Left ventricle myocardium superior (tissue), 1 donor: ENCODE measurements at regions not wholly inside any gene's neighbourhood (a gene's known extent, or its start where the extent isn't known, plus 50 kb on each side); places are given as distances from the start of the nearest gene placed in this dataset.

ENCODE experiments used
- ATAC-seq: fragments of 200-7000 bp; cut with Tn5 transposase; one replicate; pipeline ENCODE4 v1.9.1; 2020; ENCODE audit warnings: mild to moderate bottlenecking, moderate library complexity
- DNase-seq: peaks from one replicate; pipeline ENCODE4 v3.0.0-alpha.2; 2020
- intact Hi-C: fragments of 100-400 bp; cut with micrococcal nuclease; formaldehyde crosslinking; loops from one replicate; pipeline ENCODE4 v1.11.0; 2022
- donor health status: DM: no; HTN: yes; CAD: no; lungs with severe emphysema.

DNA sequence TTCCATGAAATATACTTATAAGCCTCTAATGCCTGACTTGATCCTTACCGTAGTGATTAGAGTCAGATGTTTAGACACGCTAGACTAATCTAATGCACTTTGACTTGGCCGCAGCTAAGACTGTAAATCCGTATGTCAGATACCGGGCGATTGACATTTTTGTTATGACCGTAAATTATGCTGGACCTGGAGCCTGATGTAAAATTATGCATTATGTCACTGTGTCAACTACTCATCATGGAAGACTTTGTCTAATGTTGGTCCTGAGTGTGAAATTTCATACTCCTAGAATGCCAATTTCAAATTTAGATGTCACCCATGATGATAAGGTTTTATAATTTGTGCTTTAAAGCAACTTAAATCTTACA is 123.6 kb upstream of the LIMCH1 start:
- intact Hi-C loops, result loop anchor here (10.0 kb wide), 1 partner anchor 50 kb away; no protein-coding TSS in a partner anchor
- ATAC-seq (no peak), DNase-seq (no peak)

DNA sequence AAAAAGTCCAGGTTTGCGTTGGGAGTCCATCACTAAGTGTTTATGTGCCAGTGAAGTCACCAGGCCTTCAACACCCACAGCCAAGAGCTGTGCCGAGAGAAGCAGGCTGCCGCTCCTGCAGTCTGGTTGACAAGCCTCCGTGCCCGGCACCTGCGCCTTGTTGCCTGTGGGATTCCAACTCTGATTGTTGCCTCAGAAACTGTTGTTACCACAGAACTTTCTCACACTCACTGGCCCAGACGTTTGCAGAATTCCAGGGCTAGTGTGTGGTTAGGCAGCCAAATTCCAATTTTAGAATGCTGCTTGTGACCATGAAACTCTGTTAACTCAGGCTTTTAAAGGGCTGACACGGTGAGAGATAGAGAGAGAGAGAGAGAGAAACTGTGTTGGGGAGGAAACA is 119.5 kb upstream of the LIMCH1 start:
- DNase-seq (peak; percentile 89), ATAC-seq (peak; percentile 96)
- intact Hi-C loops, result loop anchor here (10.0 kb wide), 1 partner anchor 54 kb away; no protein-coding TSS in a partner anchor

DNA sequence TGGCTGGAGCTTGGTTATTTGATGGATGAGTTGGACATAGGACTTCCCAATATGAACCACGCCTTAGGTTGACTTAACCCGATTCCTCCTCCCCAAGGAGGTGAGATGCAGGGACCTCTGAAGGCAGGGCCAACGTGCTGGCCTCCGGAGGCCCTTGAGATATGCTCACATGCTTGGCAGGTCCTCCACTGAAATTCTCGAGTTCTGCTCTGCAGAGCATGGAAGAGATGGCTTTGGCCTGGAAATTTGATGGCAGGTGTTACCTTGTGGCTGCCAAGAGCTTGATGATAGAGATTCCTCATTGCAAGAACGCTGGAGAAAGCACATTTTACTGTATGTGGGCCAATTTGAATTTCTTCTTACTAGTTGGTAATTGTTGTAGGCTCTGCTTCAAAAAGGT is 117.4 kb upstream of the LIMCH1 start:
- ATAC-seq (no peak), DNase-seq (no peak)
- intact Hi-C loops, result no loop called here

DNA sequence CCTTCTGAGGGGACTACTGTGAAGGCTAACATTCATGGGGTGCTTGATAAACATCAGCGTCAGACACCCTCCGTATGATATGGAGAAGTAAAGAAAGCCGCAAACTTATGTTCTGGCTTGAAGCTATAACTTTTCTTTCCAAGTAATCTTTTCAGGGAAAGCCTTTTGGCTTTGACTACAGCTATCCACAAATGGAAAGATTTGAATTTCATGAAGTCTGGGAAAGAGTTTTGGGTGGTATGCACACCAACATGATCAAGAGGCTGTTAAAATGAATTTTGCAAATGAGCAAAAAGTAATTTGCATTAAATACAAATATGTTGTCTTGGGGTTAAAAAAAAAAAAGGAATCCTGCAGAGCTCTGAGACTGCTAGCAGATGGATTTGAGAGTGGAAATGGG is 114.8 kb upstream of the LIMCH1 start:
- intact Hi-C loops, result no loop called here
- no peak for ATAC-seq
- DNase-seq, result no peak

DNA sequence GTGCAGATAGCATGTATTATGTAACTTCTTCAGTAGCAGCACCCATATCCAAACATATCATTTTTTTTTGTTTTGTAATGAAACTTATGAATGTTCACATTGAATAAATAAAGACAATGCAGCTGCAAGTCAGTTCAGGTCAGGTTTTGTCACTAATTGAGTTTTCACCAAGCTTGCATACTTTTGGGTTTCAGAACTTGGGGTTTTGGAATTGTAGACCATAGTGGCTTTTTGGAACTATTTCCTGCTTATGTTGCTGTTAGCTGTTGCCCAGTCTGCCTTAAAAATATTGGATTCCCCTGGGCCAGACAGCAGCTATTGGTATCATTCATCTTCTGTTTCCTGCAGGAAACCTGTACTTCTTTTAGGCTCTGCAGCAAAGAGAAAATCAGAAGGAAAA is 113.4 kb upstream of the LIMCH1 start:
- intact Hi-C loops, result no loop called here
- ATAC-seq (no peak), DNase-seq (no peak)

DNA sequence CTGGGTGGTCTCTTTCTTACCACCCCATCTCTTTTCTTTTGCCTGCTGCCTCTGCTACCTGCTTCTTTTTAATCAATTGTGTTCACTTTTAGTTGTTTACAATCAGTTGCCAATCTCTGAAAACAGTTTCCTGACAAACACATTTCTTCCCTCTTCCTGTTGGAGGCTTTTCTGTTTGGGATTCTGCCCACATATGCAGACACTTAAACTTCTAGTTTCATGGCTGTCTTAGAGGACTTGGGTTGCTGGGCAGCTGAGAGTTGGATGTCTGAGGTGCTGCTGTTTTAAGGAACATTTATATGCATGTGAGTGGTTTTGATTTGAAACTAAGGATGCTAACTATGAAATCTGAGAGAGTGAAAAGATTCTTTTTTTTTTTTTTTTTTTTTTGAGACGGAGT is 112.3 kb upstream of the LIMCH1 start:
- no peak for DNase-seq
- no peak for ATAC-seq
- intact Hi-C loops, result no loop called here

DNA sequence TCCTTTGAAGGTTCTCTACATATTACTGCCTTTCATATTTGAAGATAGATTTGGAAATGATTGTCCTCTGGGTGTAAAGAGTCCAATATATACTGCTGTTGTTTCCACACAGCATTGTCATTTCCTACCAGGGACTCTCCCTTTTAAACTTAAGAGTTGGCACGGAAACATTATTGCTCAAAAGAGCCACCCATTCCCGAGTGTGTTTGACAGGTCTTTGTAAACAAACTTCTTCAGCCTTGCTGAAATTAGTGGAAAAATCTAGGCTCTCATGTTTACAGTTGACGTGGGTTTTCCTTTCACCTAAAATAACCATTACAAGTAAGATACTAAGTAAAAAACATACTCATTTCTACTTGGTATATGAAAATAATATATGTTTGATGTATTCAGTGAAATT is 111.4 kb upstream of the LIMCH1 start:
- ATAC-seq, result no peak
- DNase-seq, result no peak
- intact Hi-C loops, result no loop called here

DNA sequence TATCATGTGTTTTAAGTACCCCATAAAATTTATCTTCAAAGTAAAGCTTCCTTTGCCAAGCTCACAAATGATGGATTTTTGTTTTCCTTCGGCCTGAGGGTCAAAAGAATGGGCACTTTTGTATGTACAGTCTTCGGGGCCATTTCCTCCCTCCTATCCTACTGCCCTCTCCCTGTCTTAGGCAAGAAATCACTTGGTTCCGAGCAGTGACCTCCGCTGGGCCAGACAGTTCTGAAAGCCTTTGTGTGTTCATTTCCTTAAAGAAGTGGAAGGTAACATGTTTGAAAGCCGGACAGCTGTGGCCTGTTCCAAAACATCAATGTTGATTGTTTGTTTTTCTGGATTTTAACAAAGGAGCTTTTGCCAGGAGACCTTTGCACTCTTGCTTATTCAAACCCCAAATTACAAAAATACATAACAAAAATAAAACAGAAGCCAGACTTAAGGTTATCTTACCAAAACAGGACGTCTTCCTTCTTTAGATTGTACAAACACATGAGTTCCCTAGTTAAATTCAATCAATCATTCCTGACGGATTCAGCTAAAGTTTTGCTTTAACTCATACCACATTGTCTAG is 110.6 kb upstream of the LIMCH1 start:
- intact Hi-C loops, result no loop called here
- DNase-seq (no peak), ATAC-seq (peak; percentile 34)

DNA sequence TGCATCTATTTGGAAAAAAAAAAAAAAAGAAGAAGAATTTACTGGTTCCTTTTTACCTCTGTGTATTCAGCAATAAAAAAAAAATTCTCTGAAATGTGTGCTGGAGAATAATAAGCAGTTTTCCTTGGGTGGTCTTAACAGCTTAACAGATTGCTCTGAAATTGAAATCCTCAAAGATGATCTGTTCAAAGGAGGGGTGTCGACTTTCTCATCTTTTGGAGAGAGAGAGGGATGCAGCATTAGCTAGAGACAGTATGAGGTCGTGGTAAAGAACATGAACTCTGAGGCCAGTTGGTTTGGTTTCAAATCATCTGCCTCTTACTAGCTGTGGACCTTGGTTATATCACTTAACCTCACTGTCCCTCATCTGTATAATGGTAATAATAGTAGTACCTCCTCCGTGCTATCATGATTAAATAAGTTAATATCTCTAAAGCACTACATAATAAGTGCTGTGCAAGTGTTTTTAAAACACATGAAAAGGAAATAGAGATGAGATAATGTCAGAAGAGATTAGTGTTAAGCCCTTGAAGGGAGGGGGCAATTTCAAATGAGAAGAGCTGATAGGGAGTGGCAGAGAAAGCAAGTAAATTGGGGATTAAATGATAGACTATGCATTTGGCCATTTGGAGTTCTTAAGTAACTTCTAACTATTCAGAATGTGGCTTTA is 109.9 kb upstream of the LIMCH1 start:
- ATAC-seq (peak; percentile 28), DNase-seq (no peak)
- intact Hi-C loops, result no loop called here

DNA sequence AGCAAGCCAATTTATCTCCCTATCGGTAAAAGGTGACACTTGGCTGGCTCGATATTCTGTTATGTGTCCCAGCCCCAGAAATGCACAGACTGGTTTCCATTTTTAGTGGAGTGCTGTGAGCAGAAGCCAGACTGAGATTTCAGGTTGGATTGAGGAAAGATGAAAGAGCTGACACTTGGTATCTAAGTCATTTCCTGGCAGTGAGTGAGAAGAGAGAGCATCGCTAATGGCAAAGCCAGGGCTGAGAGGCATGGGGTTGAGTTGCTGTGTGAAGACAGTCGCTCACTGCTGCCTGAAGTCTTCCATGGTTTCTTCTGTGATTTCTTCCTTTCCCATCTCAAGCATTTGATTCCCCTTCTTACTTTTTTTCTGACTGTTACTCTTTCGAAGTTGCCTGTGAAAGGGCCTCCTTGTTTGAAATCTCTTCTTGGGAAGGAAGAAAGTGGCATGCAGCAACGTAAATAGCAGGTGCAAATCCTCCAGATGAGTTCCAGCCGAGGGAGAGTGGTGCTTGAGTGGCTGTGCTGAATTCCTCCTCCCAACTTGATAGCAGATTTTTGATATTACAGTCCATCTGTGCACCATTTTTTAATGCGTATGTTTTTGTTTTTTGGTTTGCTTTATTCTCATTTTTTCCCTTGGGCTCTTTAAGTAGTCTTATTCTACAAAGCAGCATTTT is 109.2 kb upstream of the LIMCH1 start:
- intact Hi-C loops, result no loop called here
- no peak for DNase-seq
- ATAC-seq, result peak; percentile 41

DNA sequence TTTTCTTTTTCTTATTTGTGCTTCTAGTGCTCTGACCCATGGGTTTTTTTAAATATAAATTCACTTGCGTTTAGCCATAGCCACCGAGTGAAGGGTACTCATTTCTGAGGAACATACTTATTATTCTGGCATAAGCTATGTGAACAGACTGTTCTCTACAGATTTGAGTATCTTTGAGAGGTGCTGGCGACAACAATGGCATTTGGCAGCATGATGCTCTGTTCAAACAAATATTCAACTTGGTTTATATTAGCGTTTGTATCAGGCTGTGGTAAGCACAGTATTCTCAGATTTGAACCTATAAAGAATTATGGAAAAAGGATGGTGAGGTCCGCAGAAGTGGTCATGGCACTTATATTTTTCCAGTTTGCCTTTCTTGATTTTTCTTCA is 108.7 kb upstream of the LIMCH1 start:
- peak; percentile 69 for ATAC-seq
- intact Hi-C loops, result no loop called here

DNA sequence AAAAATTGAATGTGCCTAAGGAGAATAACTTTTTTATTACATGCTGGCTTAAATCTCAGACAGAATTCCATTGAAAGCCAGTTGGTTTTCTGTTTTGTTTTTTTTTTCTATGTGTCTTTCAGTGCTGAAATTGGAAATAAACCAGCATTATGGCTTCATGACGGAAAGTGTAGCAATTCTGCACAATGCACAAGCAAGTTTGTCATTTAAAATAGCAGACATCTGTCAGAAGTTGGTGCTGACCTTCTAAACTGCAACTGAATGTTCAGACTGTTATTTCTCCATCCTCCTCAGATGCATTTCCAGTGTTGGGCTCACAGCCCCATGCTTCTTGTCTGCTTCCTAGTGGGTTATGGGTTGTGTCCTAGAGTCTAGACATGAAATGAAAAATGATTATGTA is 107.2 kb upstream of the LIMCH1 start:
- intact Hi-C loops, result no loop called here
- ATAC-seq (peak; percentile 42), DNase-seq (no peak)

More for the DNA sequence above, 108.7 kb upstream of the LIMCH1 start:
- DNase-seq, result no peak

DNA sequence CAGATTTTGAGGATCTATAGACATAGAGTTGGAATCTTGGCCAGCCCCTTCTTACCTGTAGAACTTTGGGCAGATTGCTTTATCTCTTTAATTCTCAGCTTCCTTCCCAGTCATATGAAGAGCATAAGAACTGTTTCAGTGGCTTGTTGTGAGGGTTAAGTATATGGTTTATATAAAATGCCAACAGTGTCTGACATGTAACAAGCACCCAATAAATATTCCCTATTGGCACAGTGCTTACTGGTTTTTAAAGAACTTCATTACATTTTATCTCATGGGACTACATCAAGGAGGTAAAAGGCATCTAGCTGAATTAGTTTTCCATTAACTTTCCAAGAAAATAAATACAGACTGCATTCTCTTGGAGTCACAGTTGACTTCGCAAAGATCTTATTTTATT is 106.7 kb upstream of the LIMCH1 start:
- ATAC-seq, result no peak
- intact Hi-C loops, result no loop called here

DNA sequence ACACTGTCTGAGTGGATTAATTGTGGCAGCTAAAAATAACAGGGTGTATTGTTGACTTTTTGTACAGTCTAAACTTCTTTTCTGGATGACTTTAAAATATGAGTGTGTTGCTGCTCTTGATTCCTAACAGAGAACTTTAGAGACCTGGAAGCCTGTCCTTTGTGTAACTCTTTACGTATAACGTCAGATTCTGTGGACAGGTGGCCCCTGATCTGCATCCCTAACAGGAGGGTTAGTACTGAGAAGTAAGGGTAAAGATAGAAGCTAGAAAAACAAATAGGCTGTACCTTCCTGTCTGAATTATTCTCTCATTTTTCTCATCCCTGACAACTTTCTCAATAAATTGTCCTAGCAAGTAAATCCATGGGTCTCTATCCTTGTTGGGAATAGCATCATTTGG is 105.7 kb upstream of the LIMCH1 start:
- DNase-seq (no peak), ATAC-seq (no peak)
- intact Hi-C loops, result no loop called here

More for the DNA sequence above, 106.7 kb upstream of the LIMCH1 start:
- DNase-seq, result no peak

DNA sequence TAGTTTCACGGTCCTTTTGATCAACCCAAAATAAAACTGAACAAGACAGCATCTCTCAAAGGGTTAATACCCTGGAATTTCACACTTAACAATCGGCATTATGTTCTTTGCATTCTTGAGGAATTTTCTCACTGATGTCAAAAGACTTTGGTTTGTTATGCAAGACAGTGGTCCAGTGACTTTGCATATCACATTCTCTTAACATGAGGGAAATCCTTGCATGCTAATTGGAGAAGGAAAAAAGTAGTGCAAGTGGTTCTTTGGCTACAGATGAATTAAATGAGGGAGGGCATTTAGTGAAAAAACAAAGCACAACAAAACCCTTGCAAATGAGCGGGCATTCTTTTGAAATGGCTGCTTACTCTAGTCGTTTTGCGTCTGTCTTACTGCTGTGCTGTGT is 105.1 kb upstream of the LIMCH1 start:
- ATAC-seq (no peak), DNase-seq (no peak)
- intact Hi-C loops, result no loop called here

DNA sequence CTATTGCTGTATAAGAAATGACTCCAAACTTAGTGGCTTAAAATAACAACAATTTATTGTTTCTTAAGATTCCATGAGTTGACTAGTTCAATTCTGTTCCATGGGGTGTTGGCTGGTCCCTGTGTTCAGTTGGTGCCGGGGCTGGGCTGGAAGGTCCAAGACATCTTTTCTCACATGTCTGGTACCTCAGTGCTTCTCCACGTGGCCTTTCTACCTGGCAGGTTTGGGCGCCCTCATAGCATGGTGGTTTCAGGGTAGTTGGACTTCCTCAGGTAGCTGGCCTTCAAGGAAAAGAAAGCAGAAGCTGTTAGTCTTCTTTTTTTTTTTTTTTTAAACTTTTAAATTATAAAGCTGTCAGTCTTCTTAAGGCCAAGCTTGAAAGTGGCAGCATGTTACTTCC is 104.6 kb upstream of the LIMCH1 start:
- intact Hi-C loops, result no loop called here
- DNase-seq, result no peak
- ATAC-seq, result no peak

DNA sequence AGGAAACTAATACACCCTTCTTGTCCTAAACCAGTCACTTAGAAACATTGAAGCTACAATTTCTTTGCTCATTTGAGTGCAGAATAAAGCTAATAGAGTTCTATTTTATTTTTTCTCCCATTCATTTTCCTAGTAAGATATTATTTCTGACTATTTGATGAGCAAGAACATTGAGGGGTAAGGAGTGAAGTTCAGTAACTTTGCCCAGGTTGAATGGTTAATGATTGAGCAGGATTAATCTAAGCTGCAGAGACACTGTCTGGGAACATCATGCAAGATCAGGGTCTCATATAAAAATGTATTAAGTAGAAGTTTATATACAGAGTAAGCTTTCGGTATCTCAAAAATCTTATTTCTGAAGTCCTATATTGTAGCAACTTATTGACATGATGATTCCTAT is 102.4 kb upstream of the LIMCH1 start:
- intact Hi-C loops, result no loop called here
- ATAC-seq (no peak), DNase-seq (no peak)

DNA sequence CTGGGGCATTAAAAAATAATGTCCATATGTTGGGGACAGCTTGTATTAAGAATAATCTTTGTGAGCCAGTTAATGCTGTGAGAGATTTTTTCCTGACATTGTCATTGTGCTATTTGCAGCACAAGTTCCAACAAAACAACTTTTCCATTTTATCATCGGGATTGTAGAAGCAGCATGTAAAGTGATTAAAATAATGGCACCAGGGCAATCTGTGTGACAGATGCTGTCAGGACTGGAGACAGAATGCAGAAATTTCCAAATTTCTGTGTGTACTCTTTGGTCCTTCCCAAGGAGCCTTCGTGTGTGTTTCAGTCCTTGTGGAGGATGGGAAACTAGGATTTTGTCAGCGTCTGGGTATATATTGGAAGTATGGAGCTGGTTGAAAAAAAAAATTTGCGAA is 101.5 kb upstream of the LIMCH1 start:
- ATAC-seq, result peak; percentile 64
- no peak for DNase-seq
- intact Hi-C loops, result no loop called here

DNA sequence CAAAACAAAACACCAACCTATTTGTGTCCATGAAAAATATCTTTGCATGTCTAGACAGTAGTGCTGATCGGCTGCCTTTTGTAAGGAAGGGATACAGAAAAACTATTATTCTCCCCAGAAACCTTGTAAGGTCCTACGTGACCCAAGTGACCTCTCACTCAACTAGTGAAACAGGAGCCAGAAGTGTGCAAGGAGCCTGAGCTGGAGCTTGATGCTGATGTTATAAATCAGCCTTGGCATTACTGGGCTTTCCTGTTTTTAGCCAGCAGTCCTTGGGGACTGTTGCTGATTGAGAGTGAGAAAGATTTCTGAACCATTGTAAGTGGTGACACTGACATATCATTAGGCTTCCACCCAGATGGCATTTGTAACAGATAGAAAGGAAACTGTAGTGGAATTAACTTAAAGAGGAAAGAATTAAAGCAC is 100.8 kb upstream of the LIMCH1 start:
- peak; percentile 86 for ATAC-seq
- intact Hi-C loops, result no loop called here
- no peak for DNase-seq

DNA sequence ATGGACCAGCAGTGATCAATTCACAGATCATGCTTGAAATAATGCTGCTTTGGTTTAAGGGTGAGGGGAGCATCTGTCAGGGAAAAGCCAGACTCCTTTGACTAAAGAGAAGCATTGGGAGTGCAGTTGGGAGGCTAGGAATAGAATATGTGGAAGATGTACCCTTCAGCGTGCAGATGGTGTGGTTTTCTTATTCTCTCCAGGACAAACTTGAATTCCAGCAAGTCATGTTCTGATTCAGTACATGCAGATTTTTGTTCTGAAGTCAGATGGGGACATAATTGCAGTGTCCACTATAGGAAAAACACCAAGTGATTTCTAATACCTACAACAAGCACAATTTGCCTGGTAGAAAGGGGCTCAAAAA is 99.0 kb upstream of the LIMCH1 start:
- DNase-seq (no peak), ATAC-seq (no peak)
- intact Hi-C loops, result no loop called here

DNA sequence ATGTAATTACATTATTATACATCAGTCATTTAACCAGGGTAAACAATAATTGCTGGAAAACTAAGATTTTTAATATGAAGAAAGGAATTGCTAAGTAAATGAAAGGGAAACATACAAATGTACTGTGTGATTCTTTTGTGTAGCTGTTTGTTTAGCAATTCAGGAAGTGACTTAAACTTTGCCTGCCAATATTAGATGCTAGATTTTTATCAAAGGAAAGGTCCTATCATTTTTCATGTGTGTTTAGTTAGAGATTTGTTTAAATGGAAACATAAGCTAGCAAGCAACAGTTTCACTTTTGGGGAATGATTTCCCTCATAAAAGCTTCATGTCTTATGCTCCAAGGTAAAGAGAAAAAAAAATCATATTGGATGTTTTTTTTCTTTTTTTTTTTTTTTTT is 95.1 kb upstream of the LIMCH1 start:
- no peak for ATAC-seq
- no peak for DNase-seq
- intact Hi-C loops, result no loop called here
